PC-3 (cell line): ENCODE measurements at regions not wholly inside any gene's neighbourhood (a gene's known extent, or its start where the extent isn't known, plus 50 kb on each side); places are given as distances from the start of the nearest gene placed in this dataset.

ENCODE experiments used
- ATAC-seq: fragments of 200-7000 bp; cut with Tn5 transposase; 2 replicates; pipeline ENCODE4 v1.9.1; 2020; ENCODE audit warnings: mild to moderate bottlenecking, moderate library complexity
- BruUV-seq: library from RNA; stranded (reverse); fragments of 400-500 nt; replicated peaks from 2 replicates; lab custom pipeline; 2021; lab: Mats Ljungman, UMichigan
- CTCF ChIA-PET: fragments of 300-600 bp; sonication (Branson Sonifier 250); formaldehyde crosslinking; loops from one replicate; lab custom pipeline; 2022; ENCODE audit warnings: antibody characterized with exemption; lab: Charles Lee
- POLR2A ChIA-PET: fragments of 300-600 bp; sonication (Branson Sonifier 250); formaldehyde crosslinking; loops from one replicate; lab custom pipeline; 2022; ENCODE audit warnings: antibody characterized with exemption; ENCODE audit not compliant: unreplicated experiment; lab: Charles Lee
- DNase-seq: peaks from one replicate; pipeline ENCODE4 v3.0.0-alpha.2; 2015
- H2AFZ ChIP-seq: fragments of 300-600 bp; sonication (generic); 2 replicates; pipeline ENCODE4 v1.6.0; 2016; ENCODE audit warnings: antibody characterized with exemption, low read length
- H3F3A ChIP-seq: fragments of 300-600 bp; sonication (generic); one replicate; pipeline ENCODE4 v1.6.0; 2017; ENCODE audit warnings: antibody characterized with exemption, low read length, control low read depth, mild to moderate bottlenecking; ENCODE audit not compliant: unreplicated experiment
- H3K27ac ChIP-seq: fragments of 300-600 bp; sonication (generic); 2 replicates; pipeline ENCODE4 v1.5.1; 2016; ENCODE audit warnings: mild to moderate bottlenecking, low read length
- H3K27me3 ChIP-seq: fragments of 300-600 bp; sonication (generic); 2 replicates; pipeline ENCODE4 v1.6.1; 2016; ENCODE audit warnings: low read length, mixed read lengths
- H3K36me3 ChIP-seq: fragments of 300-600 bp; sonication (generic); 2 replicates; pipeline ENCODE4 v1.6.1; 2016; ENCODE audit warnings: low read depth, mixed run types, low read length, mixed read lengths
- H3K4me1 ChIP-seq: fragments of 300-600 bp; sonication (generic); 2 replicates; pipeline ENCODE4 v1.5.1; 2016; ENCODE audit warnings: low read length; ENCODE audit not compliant: insufficient read depth
- H3K4me2 ChIP-seq: fragments of 300-600 bp; sonication (generic); 2 replicates; pipeline ENCODE4 v1.6.0; 2016; ENCODE audit warnings: low read length
- H3K4me3 ChIP-seq: fragments of 300-600 bp; sonication (generic); 2 replicates; pipeline ENCODE4 v1.5.1; 2016; ENCODE audit warnings: mild to moderate bottlenecking, low read length, mixed read lengths
- H3K79me2 ChIP-seq: fragments of 300-600 bp; sonication (generic); 2 replicates; pipeline ENCODE4 v1.6.1; 2017; ENCODE audit warnings: low read length, mixed read lengths
- H3K9ac ChIP-seq: fragments of 300-600 bp; sonication (generic); 2 replicates; pipeline ENCODE4 v1.6.0; 2016; ENCODE audit warnings: mild to moderate bottlenecking, low read length
- H3K9me2 ChIP-seq: fragments of 300-600 bp; sonication (generic); replicated peaks from 2 replicates; pipeline ENCODE4 v1.6.1; 2016; ENCODE audit warnings: mixed run types, low read length, mixed read lengths
- H3K9me3 ChIP-seq: fragments of 300-600 bp; sonication (generic); 2 replicates; pipeline ENCODE4 v1.6.1; 2016; ENCODE audit warnings: low read length, mixed read lengths
- H4K20me1 ChIP-seq: fragments of 300-600 bp; sonication (generic); 2 replicates; pipeline ENCODE4 v1.6.1; 2016; ENCODE audit warnings: low read length, mixed read lengths
- EZH2 ChIP-seq: fragments of 300-600 bp; sonication (generic); IDR thresholded peaks from one replicate; pipeline ENCODE4 v1.6.1; 2017; ENCODE audit warnings: antibody characterized with exemption, mild to moderate bottlenecking, low read length; ENCODE audit not compliant: unreplicated experiment
- EZH2phosphoT487 ChIP-seq: fragments of 300-600 bp; sonication (generic); IDR thresholded peaks from 2 replicates; pipeline ENCODE4 v1.6.1; 2018; ENCODE audit warnings: mild to moderate bottlenecking, antibody characterized with exemption, low read length, borderline replicate concordance
- intact Hi-C: fragments of 100-400 bp; cut with micrococcal nuclease; formaldehyde crosslinking; loops from 2 replicates; pipeline ENCODE4 v1.9.0; 2023
- TF ChIP-seq, protein P1 (sequence below): fragments of 300-600 bp; sonication (generic); conservative IDR thresholded peaks from 2 replicates; pipeline ENCODE4 v1.5.1; 2017; ENCODE audit warnings: antibody characterized with exemption, low read depth, mild to moderate bottlenecking, low read length

DNA sequence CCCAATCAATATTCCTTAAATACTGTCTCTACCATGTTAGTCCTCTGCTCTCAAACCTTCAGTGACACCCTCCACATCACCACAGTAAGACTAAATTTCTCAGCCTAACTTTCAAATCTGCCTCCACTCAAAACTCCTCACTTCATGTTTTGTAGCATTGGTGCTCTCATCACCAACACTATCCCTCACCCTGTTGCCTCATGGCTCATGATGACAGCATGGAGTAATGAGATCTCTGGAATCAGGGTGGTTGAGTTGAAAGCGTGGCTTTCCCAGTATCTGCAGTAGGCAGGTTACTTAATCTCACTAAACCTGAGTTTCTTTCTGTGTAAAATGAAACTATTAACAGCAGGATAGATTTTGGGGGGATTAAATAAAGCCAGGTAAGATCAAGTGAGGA, 621.4 kb downstream of the NYAP2 start:
- H3K9me3 ChIP-seq = peaks cover 5% of the 10 kb centered on the region; the same call in 1 of the 2 replicates
- DNase-seq (no peak), ATAC-seq (no peak)
- H3K27me3 ChIP-seq = no peaks in the 10 kb centered on the region
- intact Hi-C loops = loop anchor here (10.0 kb wide), 1 partner anchor 126 kb away; no protein-coding TSS in a partner anchor
- no peak overlapping the region for H3K27ac ChIP-seq
- no peak overlapping the region for H3K4me2 ChIP-seq
- H3K9ac ChIP-seq = no peak overlapping the region
- H4K20me1 ChIP-seq = no peaks in the 10 kb centered on the region
- H3K4me1 ChIP-seq = no peaks in the 10 kb centered on the region
- CTCF ChIA-PET = no interaction called here
- H3K4me3 ChIP-seq = no peak overlapping the region
- POLR2A ChIA-PET = no interaction called here
- TF ChIP-seq, protein P1, sequence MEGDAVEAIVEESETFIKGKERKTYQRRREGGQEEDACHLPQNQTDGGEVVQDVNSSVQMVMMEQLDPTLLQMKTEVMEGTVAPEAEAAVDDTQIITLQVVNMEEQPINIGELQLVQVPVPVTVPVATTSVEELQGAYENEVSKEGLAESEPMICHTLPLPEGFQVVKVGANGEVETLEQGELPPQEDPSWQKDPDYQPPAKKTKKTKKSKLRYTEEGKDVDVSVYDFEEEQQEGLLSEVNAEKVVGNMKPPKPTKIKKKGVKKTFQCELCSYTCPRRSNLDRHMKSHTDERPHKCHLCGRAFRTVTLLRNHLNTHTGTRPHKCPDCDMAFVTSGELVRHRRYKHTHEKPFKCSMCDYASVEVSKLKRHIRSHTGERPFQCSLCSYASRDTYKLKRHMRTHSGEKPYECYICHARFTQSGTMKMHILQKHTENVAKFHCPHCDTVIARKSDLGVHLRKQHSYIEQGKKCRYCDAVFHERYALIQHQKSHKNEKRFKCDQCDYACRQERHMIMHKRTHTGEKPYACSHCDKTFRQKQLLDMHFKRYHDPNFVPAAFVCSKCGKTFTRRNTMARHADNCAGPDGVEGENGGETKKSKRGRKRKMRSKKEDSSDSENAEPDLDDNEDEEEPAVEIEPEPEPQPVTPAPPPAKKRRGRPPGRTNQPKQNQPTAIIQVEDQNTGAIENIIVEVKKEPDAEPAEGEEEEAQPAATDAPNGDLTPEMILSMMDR = no peak
- TF ChIP-seq EZH2phosphoT487 = no peak
- no peak for TF ChIP-seq EZH2
- no peak overlapping the region for H2AFZ ChIP-seq
- no TSS peak for BruUV-seq
- no peaks in the 10 kb centered on the region for H3F3A ChIP-seq
- H3K9me2 ChIP-seq = no peaks in the 10 kb centered on the region
- H3K79me2 ChIP-seq = no peaks in the 10 kb centered on the region
- no peaks in the 10 kb centered on the region for H3K36me3 ChIP-seq

DNA sequence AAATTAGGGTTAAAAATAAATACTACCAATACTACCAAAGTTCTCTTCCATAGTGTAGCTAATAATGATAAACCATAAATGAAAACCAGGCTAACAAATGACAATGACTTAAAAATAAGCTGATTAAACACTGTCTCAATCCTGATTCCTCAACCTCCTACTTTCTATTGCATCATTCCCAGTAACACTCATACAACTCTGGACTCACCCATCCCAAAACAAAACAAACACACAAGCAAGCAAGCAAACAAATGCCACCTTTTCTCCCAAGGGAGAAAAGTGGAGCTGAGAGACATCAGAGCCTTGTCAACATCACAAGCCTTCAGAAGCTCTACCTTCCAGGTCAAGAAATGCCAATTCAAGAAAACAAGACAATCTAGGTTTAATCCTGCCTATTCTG, 620.7 kb downstream of the NYAP2 start:
- no peak for ATAC-seq
- Histone ChIP-seq H3F3A (no peaks in the 10 kb centered on the region), H3K9me2 (no peaks in the 10 kb centered on the region), H3K9ac (no peak overlapping the region), H3K9me3 (peaks cover 5% of the 10 kb centered on the region; the same call in 1 of the 2 replicates), H3K4me3 (no peak overlapping the region), H4K20me1 (no peaks in the 10 kb centered on the region), H2AFZ (no peak overlapping the region), H3K4me2 (no peak overlapping the region), H3K27me3 (no peaks in the 10 kb centered on the region), H3K36me3 (no peaks in the 10 kb centered on the region), H3K27ac (no peak overlapping the region), H3K4me1 (no peaks in the 10 kb centered on the region), H3K79me2 (no peaks in the 10 kb centered on the region)
- no peak for DNase-seq
- TF ChIP-seq EZH2 = no peak
- BruUV-seq = no TSS peak
- ChIA-PET CTCF (no interaction called here), POLR2A (no interaction called here)
- intact Hi-C loops = loop anchor here (10.0 kb wide), 1 partner anchor 125 kb away; no protein-coding TSS in a partner anchor

GRCh38 chr2:226018641-226019040, 619.1 kb downstream of the NYAP2 start:
- ATAC-seq = no peak
- no TSS peak for BruUV-seq
- Histone ChIP-seq H3K4me3 (no peak overlapping the region), H4K20me1 (no peaks in the 10 kb centered on the region), H3K4me1 (no peaks in the 10 kb centered on the region), H3K9me2 (no peaks in the 10 kb centered on the region), H3K4me2 (no peak overlapping the region), H3K27ac (no peak overlapping the region), H3F3A (no peaks in the 10 kb centered on the region), H3K79me2 (no peaks in the 10 kb centered on the region), H3K9me3 (peaks cover 5% of the 10 kb centered on the region; the same call in 1 of the 2 replicates), H2AFZ (no peak overlapping the region), H3K9ac (no peak overlapping the region), H3K36me3 (no peaks in the 10 kb centered on the region), H3K27me3 (no peaks in the 10 kb centered on the region)
- ChIA-PET CTCF (no interaction called here), POLR2A (no interaction called here)
- intact Hi-C loops = no loop called here
- DNase-seq = no peak
- TF ChIP-seq, protein P1 = no peak
- TF ChIP-seq EZH2phosphoT487 (no peak), EZH2 (no peak)
